ENCODE measurements at regions not wholly inside any gene's neighbourhood (a gene's known extent, or its start where the extent isn't known, plus 50 kb on each side); places are given as distances from the start of the nearest gene placed in this dataset.

- no peak for DNase-seq
These were observed 144.0 kb downstream of the CDC5L start for GRCh38 chr6:44531442-44532015.

GRCh38 chr6:44533421-44533820 is 145.9 kb downstream of the CDC5L start:
- DNase-seq = no peak

GRCh38 chr6:44534291-44534690 is 146.8 kb downstream of the CDC5L start:
- no peak for DNase-seq

GRCh38 chr6:44535446-44535845 is 147.9 kb downstream of the CDC5L start:
- DNase-seq = no peak

GRCh38 chr6:44535967-44536366 is 148.5 kb downstream of the CDC5L start:
- no peak for DNase-seq

GRCh38 chr6:44537306-44538049 is 150.0 kb downstream of the CDC5L start:
- DNase-seq = no peak

GRCh38 chr6:44538131-44538806 is 150.8 kb downstream of the CDC5L start:
- no peak for DNase-seq

GRCh38 chr6:44538807-44539201 is 151.3 kb downstream of the CDC5L start:
- no peak for DNase-seq

GRCh38 chr6:44539701-44540355 is 152.3 kb downstream of the CDC5L start:
- no peak for DNase-seq

GRCh38 chr6:44540881-44541280 is 153.4 kb downstream of the CDC5L start:
- no peak for DNase-seq

GRCh38 chr6:44542401-44543116 is 155.1 kb downstream of the CDC5L start:
- DNase-seq = no peak

- no peak for DNase-seq
These were observed 156.2 kb downstream of the CDC5L start for GRCh38 chr6:44543664-44544063.

GRCh38 chr6:44545224-44545623 is 157.7 kb downstream of the CDC5L start:
- DNase-seq = no peak

- DNase-seq = no peak
These were observed 160.8 kb downstream of the CDC5L start for GRCh38 chr6:44548319-44548718.

- no peak for DNase-seq
These were observed 162.0 kb downstream of the CDC5L start for GRCh38 chr6:44549516-44549915.

- DNase-seq = no peak
These were observed 166.7 kb downstream of the CDC5L start for GRCh38 chr6:44554194-44554593.

GRCh38 chr6:44554861-44555260 is 167.4 kb downstream of the CDC5L start:
- no peak for DNase-seq

- no peak for DNase-seq
These were observed 168.5 kb downstream of the CDC5L start for GRCh38 chr6:44556046-44556445.

- DNase-seq = no peak
These were observed 170.7 kb downstream of the CDC5L start for GRCh38 chr6:44558024-44558831.

- no peak for DNase-seq
These were observed 171.3 kb downstream of the CDC5L start for GRCh38 chr6:44558832-44559251.

Measured in muscle of back (tissue), 3 donors.